GM04503 (cell line): ENCODE measurements at regions not wholly inside any gene's neighbourhood (a gene's known extent, or its start where the extent isn't known, plus 50 kb on each side); places are given as distances from the start of the nearest gene placed in this dataset.

ENCODE experiments used
- DNase-seq: peaks from one replicate; pipeline ENCODE4 v3.0.0-alpha.2; 2012; ENCODE audit warnings: low read depth

GRCh38 chr18:61727241-61728193 lies 165.3 kb downstream of the RNF152 start:
- no peak for DNase-seq

- no peak for DNase-seq
Measured at GRCh38 chr18:61724532-61724931, 168.3 kb downstream of the RNF152 start.

GRCh38 chr18:61722247-61722646 lies 170.6 kb downstream of the RNF152 start:
- no peak for DNase-seq

DNA sequence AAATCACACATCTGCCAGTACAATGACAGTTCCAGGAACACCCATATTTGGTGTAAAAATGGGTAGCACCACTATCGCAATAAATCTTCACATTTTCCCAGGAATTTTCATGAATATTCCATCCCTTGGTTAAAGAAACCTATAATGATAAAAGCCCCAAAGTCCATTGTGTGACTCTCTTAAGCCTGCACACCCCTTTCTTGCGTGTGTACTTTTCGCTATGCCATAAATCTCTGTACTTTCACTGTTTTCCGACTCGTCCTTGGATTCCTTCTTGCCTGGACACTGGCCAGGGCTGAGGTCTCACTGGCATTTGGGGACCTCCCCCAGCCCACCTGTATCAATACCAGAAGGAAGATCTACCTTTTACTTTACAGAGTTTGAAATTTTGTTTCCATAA lies 172.3 kb downstream of the RNF152 start:
- DNase-seq = no peak

DNA sequence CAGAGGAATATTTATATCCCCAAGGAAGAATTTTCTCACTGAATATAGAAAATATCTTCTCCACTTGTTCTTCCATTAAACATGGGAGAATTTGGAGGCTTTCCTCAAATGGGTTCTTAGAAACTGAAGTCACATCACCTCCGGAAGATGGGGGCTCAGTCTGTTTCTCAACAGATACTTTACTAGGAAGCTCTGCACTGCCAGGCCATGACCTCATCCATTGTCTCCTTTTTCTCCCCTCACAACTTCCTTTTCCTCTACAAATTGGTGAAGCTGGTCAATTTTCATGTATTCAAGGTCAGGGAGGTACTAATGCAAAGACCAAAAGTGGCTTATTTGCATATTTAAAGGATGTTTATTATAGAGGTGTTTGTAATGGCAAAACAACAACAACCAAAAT lies 173.1 kb downstream of the RNF152 start:
- DNase-seq = no peak

GRCh38 chr18:61718944-61719343 lies 173.9 kb downstream of the RNF152 start:
- no peak for DNase-seq

GRCh38 chr18:61714421-61714820 lies 178.4 kb downstream of the RNF152 start:
- no peak for DNase-seq

- no peak for DNase-seq
Measured at GRCh38 chr18:61713502-61713901, 179.3 kb downstream of the RNF152 start.

DNA sequence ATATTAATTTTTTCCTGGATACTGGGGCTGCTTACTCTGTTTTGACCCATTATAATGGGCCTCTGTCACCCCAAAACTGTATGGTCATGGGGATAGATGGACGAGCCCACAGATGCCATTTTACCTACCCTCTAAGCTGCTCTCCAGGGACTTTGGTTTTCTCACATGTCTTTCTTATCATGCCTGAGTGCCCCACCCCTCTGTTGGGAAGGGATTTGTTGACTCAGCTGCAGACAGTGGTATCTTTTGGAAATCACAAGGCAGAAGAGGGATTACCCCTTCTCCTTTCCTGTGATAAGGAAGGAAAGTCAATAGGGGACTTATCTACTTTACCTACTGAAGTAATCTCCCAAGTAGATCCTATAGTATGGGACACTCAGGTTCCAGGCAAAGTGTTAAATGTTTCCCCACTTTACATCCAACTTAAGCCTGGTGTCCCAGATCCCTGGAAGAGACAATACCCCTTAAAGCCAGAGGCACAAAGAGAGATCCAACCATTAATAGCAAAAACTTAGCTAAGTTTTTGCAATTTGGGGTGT lies 182.7 kb downstream of the RNF152 start:
- DNase-seq = no peak

DNA sequence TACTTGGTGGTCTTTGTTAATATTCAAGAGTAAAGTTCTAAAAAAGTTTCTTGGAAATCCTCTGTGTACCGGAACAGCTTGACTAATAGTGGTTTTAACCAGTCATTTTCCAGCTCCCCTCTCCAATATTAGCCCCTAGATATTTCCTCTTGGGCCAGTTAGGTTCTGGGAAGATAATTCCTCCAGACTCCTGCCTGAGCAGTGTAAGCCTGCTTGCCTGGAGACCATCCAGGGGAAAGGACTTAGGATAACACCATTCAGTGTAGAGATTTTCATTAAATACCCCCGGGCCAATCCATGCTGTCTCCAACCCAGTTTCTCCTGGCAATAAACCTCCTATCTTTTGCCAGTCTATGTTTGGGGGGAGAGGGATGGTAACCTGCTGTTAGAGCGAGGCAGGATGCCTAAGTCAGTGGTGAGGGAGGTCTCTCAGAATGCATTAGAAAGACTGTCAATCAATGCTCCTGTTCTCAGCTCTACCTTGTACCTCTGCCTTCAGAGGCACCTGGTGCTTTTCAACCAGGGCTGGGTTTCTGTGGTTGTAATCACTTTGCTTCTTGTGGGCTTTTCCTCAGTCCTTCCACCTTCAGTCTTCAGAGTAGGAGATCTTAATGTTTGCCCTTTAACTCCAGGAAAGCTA lies 186.4 kb downstream of the RNF152 start:
- no peak for DNase-seq

DNA sequence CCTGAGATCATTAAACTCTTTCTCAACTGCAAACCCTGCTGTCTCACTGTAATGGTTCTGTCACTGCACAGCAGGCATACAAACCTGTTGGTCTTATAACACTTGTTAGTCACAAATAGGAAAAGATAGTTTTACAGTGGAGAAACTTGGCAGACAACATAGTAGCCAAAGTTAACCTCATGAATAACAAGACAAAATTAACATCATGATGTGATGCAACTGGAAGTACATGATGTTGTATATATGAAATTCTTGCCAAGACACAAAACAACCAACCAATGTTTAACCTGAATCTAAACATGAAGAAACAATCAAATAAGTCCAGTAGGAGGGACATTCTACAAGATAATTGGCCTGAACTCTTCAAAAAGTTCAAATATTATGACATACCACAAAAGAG lies 189.3 kb downstream of the RNF152 start:
- peak; percentile 71 for DNase-seq

DNA sequence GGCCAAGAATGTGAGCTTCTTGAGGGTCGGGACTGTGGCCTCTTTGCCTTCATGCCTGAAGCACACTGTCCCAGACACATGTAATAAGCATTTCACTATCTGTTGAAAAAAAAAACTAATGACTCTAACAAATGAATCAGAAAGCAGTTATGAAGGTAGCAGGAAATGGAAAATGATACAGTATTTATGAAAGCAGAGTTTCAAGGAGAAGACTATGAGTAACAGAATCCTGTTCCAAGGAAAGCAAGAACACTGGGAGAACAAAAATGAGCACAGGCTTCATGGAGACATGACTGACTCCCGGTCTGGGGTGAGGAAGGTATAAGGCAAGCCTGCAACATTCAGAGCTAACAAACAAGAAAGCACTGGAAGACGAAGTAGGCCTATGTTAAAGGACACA lies 190.8 kb downstream of the RNF152 start:
- DNase-seq = peak; percentile 47

- no peak for DNase-seq
Measured at GRCh38 chr18:61699397-61700110, 193.3 kb downstream of the RNF152 start.

DNA sequence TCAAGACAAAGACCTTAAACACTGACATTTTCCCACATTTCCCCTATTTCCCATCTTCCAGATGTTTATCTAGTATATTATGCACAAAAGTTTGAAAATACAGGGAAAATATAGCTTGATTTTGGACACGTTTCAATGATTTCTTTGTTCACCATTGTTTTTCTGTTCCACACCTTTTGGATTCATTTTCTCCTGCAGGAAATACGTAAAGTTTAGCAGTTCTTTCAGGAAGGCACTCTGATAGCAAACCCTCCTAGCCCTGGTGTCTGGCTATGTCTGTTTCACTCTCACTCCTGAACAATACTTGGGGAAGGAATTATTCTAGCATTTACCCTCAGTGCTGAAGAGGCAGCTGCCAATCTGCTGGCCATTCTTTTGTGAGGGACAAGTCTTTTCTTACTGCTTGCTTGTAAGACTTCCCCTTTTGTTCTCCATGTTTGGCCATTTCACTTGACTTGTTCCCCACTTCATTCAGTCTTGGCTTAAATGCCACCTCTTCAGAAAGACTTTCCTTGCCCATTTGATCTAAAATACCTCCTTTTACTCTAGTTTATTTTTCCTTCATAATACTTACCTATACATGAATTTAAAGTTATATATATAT lies 195.4 kb downstream of the RNF152 start:
- no peak for DNase-seq

DNA sequence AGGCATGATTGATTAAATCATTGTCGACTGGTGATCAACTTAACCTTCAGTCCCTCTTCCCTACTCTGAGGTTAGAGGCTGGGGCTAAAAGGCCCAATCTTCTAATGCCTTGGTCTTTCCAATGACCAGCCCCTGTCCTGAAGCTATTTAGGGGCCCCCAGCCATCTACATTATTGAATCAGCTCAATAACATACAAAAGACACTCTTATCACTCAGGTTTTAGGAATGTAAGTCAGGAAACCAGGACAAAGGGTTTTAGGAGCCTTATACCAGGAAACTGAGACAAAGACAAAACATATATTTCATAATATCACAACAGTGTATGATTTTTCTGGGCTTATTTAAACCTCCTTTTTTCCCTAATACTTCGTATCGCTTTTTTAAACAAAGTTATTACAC lies 198.6 kb downstream of the RNF152 start:
- no peak for DNase-seq

GRCh38 chr18:61690418-61691138 lies 202.2 kb downstream of the RNF152 start:
- DNase-seq = no peak

DNA sequence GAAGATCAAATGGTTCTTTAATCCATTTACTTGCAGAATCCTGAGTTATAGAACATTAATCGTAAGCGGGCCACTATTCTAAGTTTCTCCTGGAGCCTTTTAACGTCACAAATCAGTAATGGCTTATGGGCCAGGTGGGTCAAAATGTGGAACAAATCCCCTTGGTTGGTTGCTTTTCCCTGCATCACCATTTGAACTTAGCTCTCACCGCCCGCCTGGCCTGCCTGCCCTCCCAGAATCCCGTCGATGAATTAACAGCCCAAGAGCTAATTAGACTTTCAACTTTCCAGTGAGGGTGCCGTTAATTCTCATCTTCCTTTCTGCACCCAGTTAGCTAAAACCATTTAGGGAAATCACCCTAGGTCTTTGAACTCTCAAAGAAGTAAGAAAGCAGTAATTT lies 205.5 kb downstream of the RNF152 start:
- no peak for DNase-seq

DNA sequence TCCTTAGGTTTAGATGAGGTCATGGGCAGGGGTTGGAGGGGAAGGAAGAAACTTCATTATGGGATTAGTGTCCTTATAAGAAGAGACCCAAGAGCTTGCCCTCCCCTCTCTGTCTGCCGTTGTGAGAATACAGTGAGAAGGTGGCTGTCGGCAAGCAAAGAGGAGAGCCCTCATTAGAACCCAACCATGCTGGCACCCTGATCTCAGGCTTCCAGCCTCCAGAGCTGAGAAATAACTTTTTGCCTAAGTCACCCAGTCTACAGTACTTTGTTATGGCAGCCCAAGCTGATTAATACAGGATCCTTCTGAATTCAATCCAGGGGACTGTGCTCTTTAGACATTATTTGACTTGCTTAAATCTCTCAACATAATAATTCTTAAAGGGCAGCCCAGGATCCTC lies 209.0 kb downstream of the RNF152 start:
- DNase-seq = no peak

DNA sequence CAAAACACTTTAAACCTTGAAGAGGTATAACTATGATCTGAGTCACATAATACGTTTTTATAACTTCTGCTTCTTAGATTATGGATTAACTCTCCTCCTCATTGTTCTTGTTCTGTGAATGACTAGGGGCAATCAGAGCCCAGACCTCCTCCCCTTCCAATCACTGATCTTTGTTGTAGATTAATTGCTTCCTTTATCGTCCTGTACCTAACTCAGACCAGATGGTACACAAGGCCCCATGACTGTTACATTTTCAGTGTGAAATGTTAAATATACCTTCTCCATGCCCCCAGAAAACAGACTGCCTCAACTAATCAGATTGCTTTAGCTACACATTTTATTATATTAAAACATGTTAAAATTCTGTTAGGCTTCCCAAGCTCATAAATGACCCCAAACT lies 211.7 kb downstream of the RNF152 start:
- no peak for DNase-seq

DNA sequence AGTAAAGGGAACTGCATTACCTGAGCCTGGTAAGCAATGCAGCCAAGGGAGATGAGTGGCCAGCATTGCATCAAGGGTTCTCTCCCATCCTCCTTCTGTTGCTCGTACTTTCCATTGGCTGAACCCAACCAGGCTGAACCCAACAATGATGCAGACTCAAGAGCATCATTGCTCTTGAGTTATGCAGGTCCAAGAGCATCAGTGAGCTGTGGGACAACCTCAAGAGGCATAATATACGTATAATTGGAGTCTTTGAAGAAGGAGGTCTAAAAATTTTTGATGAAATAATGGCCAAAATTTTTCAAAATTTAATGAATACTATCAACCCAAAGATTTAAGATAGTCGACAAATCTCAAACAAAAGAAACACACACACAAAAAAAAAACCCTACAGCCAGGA lies 213.0 kb downstream of the RNF152 start:
- DNase-seq = no peak

DNA sequence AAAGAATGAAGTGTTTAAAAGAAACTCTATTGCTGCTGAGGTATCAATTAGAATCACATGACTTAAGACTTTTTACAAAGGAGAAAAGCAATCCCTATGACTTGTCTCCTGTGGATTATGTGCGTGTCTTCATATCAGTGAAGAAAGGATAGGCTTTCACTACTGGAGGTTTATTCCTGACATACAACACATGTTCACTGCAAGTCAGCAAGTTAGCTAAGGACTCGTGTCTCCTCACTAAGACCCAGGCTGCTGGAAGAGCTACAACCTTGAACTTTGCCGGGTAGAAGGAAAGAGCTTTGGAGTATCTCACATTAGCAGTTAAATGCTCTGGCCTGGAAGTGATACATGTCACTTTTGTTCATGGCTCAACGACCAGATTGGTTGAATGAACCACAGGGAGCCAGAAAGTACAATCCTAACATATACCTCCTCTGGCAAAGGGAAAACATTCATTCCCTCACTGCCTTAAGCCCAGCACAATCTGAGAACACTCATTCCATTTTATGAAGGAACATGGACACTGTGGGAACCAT lies 215.3 kb downstream of the RNF152 start:
- no peak for DNase-seq
